GM23338 (cell line): ENCODE measurements at regions not wholly inside any gene's neighbourhood (a gene's known extent, or its start where the extent isn't known, plus 50 kb on each side); places are given as distances from the start of the nearest gene placed in this dataset.

ENCODE experiments used
- ATAC-seq: fragments of 200-7000 bp; cut with Tn5 transposase; 3 replicates; pipeline ENCODE4 v1.9.1; 2020
- DNase-seq: peaks from one replicate; pipeline ENCODE4 v3.0.0-alpha.2; 2015; ENCODE audit warnings: low spot score
- H2AFZ ChIP-seq: fragments of 200-600 bp; sonication (generic); 2 replicates; pipeline ENCODE4 v1.8.0; 2016; ENCODE audit warnings: antibody characterized with exemption, mild to moderate bottlenecking, moderate library complexity
- H3F3A ChIP-seq: fragments of 200-600 bp; sonication (generic); replicated peaks from 2 replicates; pipeline ENCODE4 v1.8.0; 2017; ENCODE audit warnings: antibody characterized with exemption, mixed run types, low read depth
- H3K27ac ChIP-seq: fragments of 200-600 bp; sonication (generic); 2 replicates; pipeline ENCODE4 v1.6.1; 2016; ENCODE audit warnings: low read depth
- H3K27me3 ChIP-seq: fragments of 200-600 bp; sonication (generic); 2 replicates; pipeline ENCODE4 v1.8.0; 2016; ENCODE audit warnings: mild to moderate bottlenecking, mixed run types, moderate library complexity; ENCODE audit not compliant: insufficient read depth
- H3K36me3 ChIP-seq: fragments of 200-600 bp; sonication (generic); 2 replicates; pipeline ENCODE4 v1.8.0; 2016; ENCODE audit warnings: mild to moderate bottlenecking; ENCODE audit not compliant: insufficient read depth
- H3K4me1 ChIP-seq: fragments of 200-600 bp; sonication (generic); 2 replicates; pipeline ENCODE4 v1.8.0; 2016; ENCODE audit warnings: mild to moderate bottlenecking, moderate library complexity; ENCODE audit not compliant: insufficient read depth
- H3K4me2 ChIP-seq: fragments of 200-600 bp; sonication (generic); 2 replicates; pipeline ENCODE4 v1.7.1; 2017; ENCODE audit warnings: mixed run types
- H3K4me3 ChIP-seq: fragments of 200-600 bp; sonication (generic); 2 replicates; pipeline ENCODE4 v1.6.1; 2016; ENCODE audit warnings: mixed run types
- H3K79me2 ChIP-seq: fragments of 200-600 bp; sonication (generic); replicated peaks from 2 replicates; pipeline ENCODE4 v1.8.0; 2017; ENCODE audit warnings: mild to moderate bottlenecking; ENCODE audit not compliant: insufficient read depth
- H3K9me2 ChIP-seq: fragments of 200-600 bp; sonication (generic); 2 replicates; pipeline ENCODE4 v1.8.0; 2017; ENCODE audit not compliant: insufficient read depth
- H4K20me1 ChIP-seq: fragments of 200-600 bp; sonication (generic); replicated peaks from 2 replicates; pipeline ENCODE4 v1.8.0; 2017; ENCODE audit warnings: mild to moderate bottlenecking; ENCODE audit not compliant: insufficient read depth
- H3K27ac Mint-ChIP-seq: 2 replicates; pipeline ENCODE4 v1.8.0; 2020; ENCODE audit warnings: inconsistent platforms, mild to moderate bottlenecking, moderate library complexity, mixed read lengths
- H3K27me3 Mint-ChIP-seq: 3 replicates; pipeline ENCODE4 v1.8.0; 2022; ENCODE audit warnings: low read depth, mild to moderate bottlenecking, moderate library complexity, mixed read lengths, inconsistent platforms; ENCODE audit not compliant: insufficient read depth, poor library complexity
- H3K36me3 Mint-ChIP-seq: 3 replicates; pipeline ENCODE4 v1.8.0; 2021; ENCODE audit warnings: low read depth, mild to moderate bottlenecking, inconsistent platforms, moderate library complexity, mixed read lengths
- H3K4me1 Mint-ChIP-seq: 3 replicates; pipeline ENCODE4 v1.8.0; 2020; ENCODE audit warnings: mild to moderate bottlenecking, inconsistent platforms, mixed read lengths
- H3K4me3 Mint-ChIP-seq: 3 replicates; pipeline ENCODE4 v1.8.0; 2021; ENCODE audit warnings: moderate library complexity, mild to moderate bottlenecking, inconsistent platforms, mixed read lengths
- H3K9me3 Mint-ChIP-seq: 3 replicates; pipeline ENCODE4 v1.8.0; 2020; ENCODE audit warnings: moderate library complexity, mild to moderate bottlenecking, inconsistent platforms, mixed read lengths
- CREB1 ChIP-seq: fragments of 250-450 bp; sonication (Bioruptor Pico); IDR thresholded peaks from 2 replicates; pipeline ENCODE4 v1.5.0; 2020; ENCODE audit warnings: low read depth, mild to moderate bottlenecking, moderate library complexity
- ETS1 ChIP-seq: IDR thresholded peaks from 2 replicates; pipeline ENCODE4 v1.6.1; 2016; ENCODE audit warnings: antibody characterized with exemption
- EZH2 ChIP-seq: fragments of 200-600 bp; sonication (generic); IDR thresholded peaks from one replicate; pipeline ENCODE4 v1.8.0; 2017; ENCODE audit warnings: antibody characterized with exemption, mild to moderate bottlenecking, low read depth; ENCODE audit not compliant: unreplicated experiment
- EZH2phosphoT487 ChIP-seq: fragments of 200-600 bp; sonication (generic); IDR thresholded peaks from one replicate; pipeline ENCODE4 v1.8.1; 2018; ENCODE audit warnings: antibody characterized with exemption; ENCODE audit not compliant: unreplicated experiment
- JUNB ChIP-seq: IDR thresholded peaks from one replicate; pipeline ENCODE4 v1.6.1; 2016; ENCODE audit warnings: antibody characterized with exemption; ENCODE audit not compliant: unreplicated experiment
- NANOG ChIP-seq: IDR thresholded peaks from 2 replicates; pipeline ENCODE4 v1.6.1; 2016; ENCODE audit warnings: antibody characterized with exemption, borderline replicate concordance
- POLR2AphosphoS5 ChIP-seq: IDR thresholded peaks from 2 replicates; pipeline ENCODE4 v1.6.1; 2016; ENCODE audit warnings: antibody characterized with exemption, low read depth
- STAT1 ChIP-seq: IDR thresholded peaks from one replicate; pipeline ENCODE4 v1.6.1; 2016; ENCODE audit warnings: antibody characterized with exemption; ENCODE audit not compliant: unreplicated experiment
- ZNF114 ChIP-seq: fragments of 250-450 bp; sonication (Bioruptor Pico); IDR thresholded peaks from 2 replicates; pipeline ENCODE4 v1.5.0; 2020; ENCODE audit warnings: mild to moderate bottlenecking, moderate library complexity
- ZNF331 ChIP-seq: fragments of 250-450 bp; sonication (Bioruptor Pico); IDR thresholded peaks from 2 replicates; pipeline ENCODE4 v1.5.0; 2020; ENCODE audit warnings: low read depth, mild to moderate bottlenecking, moderate library complexity
- TF ChIP-seq, protein P1 (sequence below), 2 experiments: fragments of 200-600 bp in 1 of 2; sonication (generic) in 1 of 2; conservative IDR thresholded peaks; 2 replicates each; pipeline versions ENCODE4 v1.5.1 to v1.6.1; 2016 to 2017; ENCODE audit warnings: antibody characterized with exemption in 2 of 2, low read depth in 2 of 2, mild to moderate bottlenecking in 2 of 2, moderate library complexity in 1 of 2
- TF ChIP-seq, protein P2 (sequence below): IDR thresholded peaks from one replicate; pipeline ENCODE4 v1.6.1; 2018; ENCODE audit warnings: antibody characterized with exemption; ENCODE audit not compliant: unreplicated experiment
- TF ChIP-seq, protein P3 (sequence below): fragments of 250-450 bp; sonication (Bioruptor Pico); IDR thresholded peaks from 2 replicates; pipeline ENCODE4 v1.5.0; 2020; ENCODE audit warnings: mild to moderate bottlenecking, moderate library complexity

- no peaks in the 10 kb centered on the region for H3K4me1 ChIP-seq
- no peak overlapping the region for H3K27ac ChIP-seq
- H3K27me3 ChIP-seq = no peaks in the 10 kb centered on the region
- H3K36me3 Mint-ChIP-seq = no peaks in the 10 kb centered on the region
- no peak overlapping the region for H3K4me2 ChIP-seq
- no peaks in the 10 kb centered on the region for H3F3A ChIP-seq
- DNase-seq (no peak), ATAC-seq (no peak)
- no peak overlapping the region for H3K4me3 ChIP-seq
- H3K4me1 Mint-ChIP-seq = peaks cover 2% of the 10 kb centered on the region; the same call in 2 of the 3 replicates
- no peak overlapping the region for H3K4me3 Mint-ChIP-seq
- TF ChIP-seq EZH2phosphoT487 = no peak
- TF ChIP-seq, protein P1, sequence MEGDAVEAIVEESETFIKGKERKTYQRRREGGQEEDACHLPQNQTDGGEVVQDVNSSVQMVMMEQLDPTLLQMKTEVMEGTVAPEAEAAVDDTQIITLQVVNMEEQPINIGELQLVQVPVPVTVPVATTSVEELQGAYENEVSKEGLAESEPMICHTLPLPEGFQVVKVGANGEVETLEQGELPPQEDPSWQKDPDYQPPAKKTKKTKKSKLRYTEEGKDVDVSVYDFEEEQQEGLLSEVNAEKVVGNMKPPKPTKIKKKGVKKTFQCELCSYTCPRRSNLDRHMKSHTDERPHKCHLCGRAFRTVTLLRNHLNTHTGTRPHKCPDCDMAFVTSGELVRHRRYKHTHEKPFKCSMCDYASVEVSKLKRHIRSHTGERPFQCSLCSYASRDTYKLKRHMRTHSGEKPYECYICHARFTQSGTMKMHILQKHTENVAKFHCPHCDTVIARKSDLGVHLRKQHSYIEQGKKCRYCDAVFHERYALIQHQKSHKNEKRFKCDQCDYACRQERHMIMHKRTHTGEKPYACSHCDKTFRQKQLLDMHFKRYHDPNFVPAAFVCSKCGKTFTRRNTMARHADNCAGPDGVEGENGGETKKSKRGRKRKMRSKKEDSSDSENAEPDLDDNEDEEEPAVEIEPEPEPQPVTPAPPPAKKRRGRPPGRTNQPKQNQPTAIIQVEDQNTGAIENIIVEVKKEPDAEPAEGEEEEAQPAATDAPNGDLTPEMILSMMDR (conservative IDR thresholded peaks at IDR 0.05; ENCODE audit: low read depth in 2 of 2) = no peak
- TF ChIP-seq, protein P2, sequence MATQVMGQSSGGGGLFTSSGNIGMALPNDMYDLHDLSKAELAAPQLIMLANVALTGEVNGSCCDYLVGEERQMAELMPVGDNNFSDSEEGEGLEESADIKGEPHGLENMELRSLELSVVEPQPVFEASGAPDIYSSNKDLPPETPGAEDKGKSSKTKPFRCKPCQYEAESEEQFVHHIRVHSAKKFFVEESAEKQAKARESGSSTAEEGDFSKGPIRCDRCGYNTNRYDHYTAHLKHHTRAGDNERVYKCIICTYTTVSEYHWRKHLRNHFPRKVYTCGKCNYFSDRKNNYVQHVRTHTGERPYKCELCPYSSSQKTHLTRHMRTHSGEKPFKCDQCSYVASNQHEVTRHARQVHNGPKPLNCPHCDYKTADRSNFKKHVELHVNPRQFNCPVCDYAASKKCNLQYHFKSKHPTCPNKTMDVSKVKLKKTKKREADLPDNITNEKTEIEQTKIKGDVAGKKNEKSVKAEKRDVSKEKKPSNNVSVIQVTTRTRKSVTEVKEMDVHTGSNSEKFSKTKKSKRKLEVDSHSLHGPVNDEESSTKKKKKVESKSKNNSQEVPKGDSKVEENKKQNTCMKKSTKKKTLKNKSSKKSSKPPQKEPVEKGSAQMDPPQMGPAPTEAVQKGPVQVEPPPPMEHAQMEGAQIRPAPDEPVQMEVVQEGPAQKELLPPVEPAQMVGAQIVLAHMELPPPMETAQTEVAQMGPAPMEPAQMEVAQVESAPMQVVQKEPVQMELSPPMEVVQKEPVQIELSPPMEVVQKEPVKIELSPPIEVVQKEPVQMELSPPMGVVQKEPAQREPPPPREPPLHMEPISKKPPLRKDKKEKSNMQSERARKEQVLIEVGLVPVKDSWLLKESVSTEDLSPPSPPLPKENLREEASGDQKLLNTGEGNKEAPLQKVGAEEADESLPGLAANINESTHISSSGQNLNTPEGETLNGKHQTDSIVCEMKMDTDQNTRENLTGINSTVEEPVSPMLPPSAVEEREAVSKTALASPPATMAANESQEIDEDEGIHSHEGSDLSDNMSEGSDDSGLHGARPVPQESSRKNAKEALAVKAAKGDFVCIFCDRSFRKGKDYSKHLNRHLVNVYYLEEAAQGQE = no peak
- no peak for TF ChIP-seq ETS1
- no peak for TF ChIP-seq POLR2AphosphoS5
- TF ChIP-seq, protein P3, sequence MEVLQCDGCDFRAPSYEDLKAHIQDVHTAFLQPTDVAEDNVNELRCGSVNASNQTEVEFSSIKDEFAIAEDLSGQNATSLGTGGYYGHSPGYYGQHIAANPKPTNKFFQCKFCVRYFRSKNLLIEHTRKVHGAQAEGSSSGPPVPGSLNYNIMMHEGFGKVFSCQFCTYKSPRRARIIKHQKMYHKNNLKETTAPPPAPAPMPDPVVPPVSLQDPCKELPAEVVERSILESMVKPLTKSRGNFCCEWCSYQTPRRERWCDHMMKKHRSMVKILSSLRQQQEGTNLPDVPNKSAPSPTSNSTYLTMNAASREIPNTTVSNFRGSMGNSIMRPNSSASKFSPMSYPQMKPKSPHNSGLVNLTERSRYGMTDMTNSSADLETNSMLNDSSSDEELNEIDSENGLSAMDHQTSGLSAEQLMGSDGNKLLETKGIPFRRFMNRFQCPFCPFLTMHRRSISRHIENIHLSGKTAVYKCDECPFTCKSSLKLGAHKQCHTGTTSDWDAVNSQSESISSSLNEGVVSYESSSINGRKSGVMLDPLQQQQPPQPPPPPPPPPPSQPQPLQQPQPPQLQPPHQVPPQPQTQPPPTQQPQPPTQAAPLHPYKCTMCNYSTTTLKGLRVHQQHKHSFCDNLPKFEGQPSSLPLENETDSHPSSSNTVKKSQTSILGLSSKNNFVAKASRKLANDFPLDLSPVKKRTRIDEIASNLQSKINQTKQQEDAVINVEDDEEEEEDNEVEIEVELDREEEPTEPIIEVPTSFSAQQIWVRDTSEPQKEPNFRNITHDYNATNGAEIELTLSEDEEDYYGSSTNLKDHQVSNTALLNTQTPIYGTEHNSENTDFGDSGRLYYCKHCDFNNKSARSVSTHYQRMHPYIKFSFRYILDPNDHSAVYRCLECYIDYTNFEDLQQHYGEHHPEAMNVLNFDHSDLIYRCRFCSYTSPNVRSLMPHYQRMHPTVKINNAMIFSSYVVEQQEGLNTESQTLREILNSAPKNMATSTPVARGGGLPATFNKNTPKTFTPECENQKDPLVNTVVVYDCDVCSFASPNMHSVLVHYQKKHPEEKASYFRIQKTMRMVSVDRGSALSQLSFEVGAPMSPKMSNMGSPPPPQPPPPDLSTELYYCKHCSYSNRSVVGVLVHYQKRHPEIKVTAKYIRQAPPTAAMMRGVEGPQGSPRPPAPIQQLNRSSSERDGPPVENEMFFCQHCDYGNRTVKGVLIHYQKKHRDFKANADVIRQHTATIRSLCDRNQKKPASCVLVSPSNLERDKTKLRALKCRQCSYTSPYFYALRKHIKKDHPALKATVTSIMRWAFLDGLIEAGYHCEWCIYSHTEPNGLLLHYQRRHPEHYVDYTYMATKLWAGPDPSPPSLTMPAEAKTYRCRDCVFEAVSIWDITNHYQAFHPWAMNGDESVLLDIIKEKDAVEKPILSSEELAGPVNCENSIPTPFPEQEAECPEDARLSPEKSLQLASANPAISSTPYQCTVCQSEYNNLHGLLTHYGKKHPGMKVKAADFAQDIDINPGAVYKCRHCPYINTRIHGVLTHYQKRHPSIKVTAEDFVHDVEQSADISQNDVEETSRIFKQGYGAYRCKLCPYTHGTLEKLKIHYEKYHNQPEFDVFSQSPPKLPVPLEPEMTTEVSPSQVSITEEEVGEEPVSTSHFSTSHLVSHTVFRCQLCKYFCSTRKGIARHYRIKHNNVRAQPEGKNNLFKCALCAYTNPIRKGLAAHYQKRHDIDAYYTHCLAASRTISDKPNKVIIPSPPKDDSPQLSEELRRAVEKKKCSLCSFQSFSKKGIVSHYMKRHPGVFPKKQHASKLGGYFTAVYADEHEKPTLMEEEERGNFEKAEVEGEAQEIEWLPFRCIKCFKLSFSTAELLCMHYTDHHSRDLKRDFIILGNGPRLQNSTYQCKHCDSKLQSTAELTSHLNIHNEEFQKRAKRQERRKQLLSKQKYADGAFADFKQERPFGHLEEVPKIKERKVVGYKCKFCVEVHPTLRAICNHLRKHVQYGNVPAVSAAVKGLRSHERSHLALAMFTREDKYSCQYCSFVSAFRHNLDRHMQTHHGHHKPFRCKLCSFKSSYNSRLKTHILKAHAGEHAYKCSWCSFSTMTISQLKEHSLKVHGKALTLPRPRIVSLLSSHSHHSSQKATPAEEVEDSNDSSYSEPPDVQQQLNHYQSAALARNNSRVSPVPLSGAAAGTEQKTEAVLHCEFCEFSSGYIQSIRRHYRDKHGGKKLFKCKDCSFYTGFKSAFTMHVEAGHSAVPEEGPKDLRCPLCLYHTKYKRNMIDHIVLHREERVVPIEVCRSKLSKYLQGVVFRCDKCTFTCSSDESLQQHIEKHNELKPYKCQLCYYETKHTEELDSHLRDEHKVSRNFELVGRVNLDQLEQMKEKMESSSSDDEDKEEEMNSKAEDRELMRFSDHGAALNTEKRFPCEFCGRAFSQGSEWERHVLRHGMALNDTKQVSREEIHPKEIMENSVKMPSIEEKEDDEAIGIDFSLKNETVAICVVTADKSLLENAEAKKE = no peak
- TF ChIP-seq STAT1 = no peak
- TF ChIP-seq CREB1 (CRISPR knock-in tag) = no peak
- no peak for TF ChIP-seq NANOG
- TF ChIP-seq EZH2 = no peak
- TF ChIP-seq JUNB = no peak
- no peak for TF ChIP-seq ZNF114 (CRISPR knock-in tag)
- no peak for TF ChIP-seq ZNF331 (CRISPR knock-in tag)
- no peaks in the 10 kb centered on the region for H3K36me3 ChIP-seq
- H3K9me2 ChIP-seq = no peaks in the 10 kb centered on the region
- H2AFZ ChIP-seq = no peak overlapping the region
- H3K9me3 Mint-ChIP-seq = no peaks in the 10 kb centered on the region
- H3K27me3 Mint-ChIP-seq = no peaks in the 10 kb centered on the region
- H4K20me1 ChIP-seq = no peaks in the 10 kb centered on the region
- no peaks in the 10 kb centered on the region for H3K79me2 ChIP-seq
- no peak overlapping the region for H3K27ac Mint-ChIP-seq
Measured at GRCh38 chrX:150192816-150193215, 170.3 kb upstream of the MAMLD1 start.
